Fibroblast of lung (primary cell): ENCODE measurements at regions not wholly inside any gene's neighbourhood (a gene's known extent, or its start where the extent isn't known, plus 50 kb on each side); places are given as distances from the start of the nearest gene placed in this dataset.

ENCODE experiments used
- DNase-seq, 2 donors: peaks; one replicate each; pipeline versions ENCODE4 v3.0.0 to v3.0.0-alpha.2; 2010; ENCODE audit warnings: low read depth in 2 of 2
- H2AFZ ChIP-seq: 2 replicates; pipeline ENCODE4 v1.5.1; 2012; ENCODE audit warnings: low read length, control low read depth, inconsistent platforms
- H3K27ac ChIP-seq: 2 replicates; pipeline ENCODE4 v1.5.1; 2011; ENCODE audit warnings: low read length, control low read depth; ENCODE audit not compliant: insufficient read depth
- H3K27me3 ChIP-seq: 2 replicates; pipeline ENCODE4 v1.5.1; 2011; ENCODE audit warnings: mild to moderate bottlenecking, low read length; ENCODE audit not compliant: control insufficient read depth, insufficient read depth
- H3K36me3 ChIP-seq: 2 replicates; pipeline ENCODE4 v1.5.1; 2011; ENCODE audit warnings: low read length; ENCODE audit not compliant: control insufficient read depth, insufficient read depth
- H3K4me1 ChIP-seq: 2 replicates; pipeline ENCODE4 v1.5.1; 2011; ENCODE audit warnings: low read length; ENCODE audit not compliant: control insufficient read depth, insufficient read depth; ENCODE audit errors: extremely low read depth
- H3K4me2 ChIP-seq: 2 replicates; pipeline ENCODE4 v1.5.1; 2011; ENCODE audit warnings: low read length, control low read depth; ENCODE audit not compliant: insufficient read depth; ENCODE audit errors: extremely low read depth
- H3K4me3 ChIP-seq, 4 experiments: fragments of 200-600 bp in 1 of 4; sonication (generic) in 1 of 4; replicated peaks in 1 of 4; 2 replicates each; pipeline ENCODE4 v1.5.1; 2011 to 2016; ENCODE audit warnings: low read length in 4 of 4, low read depth in 3 of 4, mild to moderate bottlenecking in 3 of 4, control low read depth in 2 of 4, inconsistent platforms in 1 of 4, mixed read lengths in 1 of 4; ENCODE audit not compliant: insufficient read depth in 1 of 4; ENCODE audit errors: control extremely low read depth in 1 of 4
- H3K79me2 ChIP-seq: 2 replicates; pipeline ENCODE4 v1.5.1; 2012; ENCODE audit warnings: mild to moderate bottlenecking, low read length, inconsistent platforms; ENCODE audit not compliant: control insufficient read depth, insufficient read depth
- H3K9ac ChIP-seq: 2 replicates; pipeline ENCODE4 v1.5.1; 2011; ENCODE audit warnings: mild to moderate bottlenecking, low read length, control low read depth; ENCODE audit not compliant: insufficient read depth
- H3K9me3 ChIP-seq: 2 replicates; pipeline ENCODE4 v1.5.1; 2012; ENCODE audit warnings: low read depth, low read length; ENCODE audit not compliant: control insufficient read depth, insufficient read depth
- H4K20me1 ChIP-seq: 2 replicates; pipeline ENCODE4 v1.5.1; 2011; ENCODE audit warnings: low read length; ENCODE audit not compliant: control insufficient read depth, insufficient read depth; ENCODE audit errors: extremely low read depth
- EZH2 ChIP-seq: IDR thresholded peaks from 2 replicates; pipeline ENCODE4 v1.5.1; 2012; ENCODE audit warnings: low read length, control low read depth, mild to moderate bottlenecking; ENCODE audit errors: missing control alignments
- TF ChIP-seq, protein P1 (sequence below), 2 donors: IDR thresholded peaks in 1 of 2; conservative IDR thresholded peaks in 1 of 2; 1 replicate in 1 of 2; 2 replicates in 1 of 2; pipeline ENCODE4 v1.5.1; 2011 to 2012; ENCODE audit warnings: low read length in 2 of 2, control low read depth in 1 of 2, inconsistent platforms in 1 of 2, low read depth in 1 of 2, mild to moderate bottlenecking in 1 of 2

GRCh38 chr13:33394294-33394932 is 108.9 kb upstream of the STARD13 start:
- TF ChIP-seq, protein P1, sequence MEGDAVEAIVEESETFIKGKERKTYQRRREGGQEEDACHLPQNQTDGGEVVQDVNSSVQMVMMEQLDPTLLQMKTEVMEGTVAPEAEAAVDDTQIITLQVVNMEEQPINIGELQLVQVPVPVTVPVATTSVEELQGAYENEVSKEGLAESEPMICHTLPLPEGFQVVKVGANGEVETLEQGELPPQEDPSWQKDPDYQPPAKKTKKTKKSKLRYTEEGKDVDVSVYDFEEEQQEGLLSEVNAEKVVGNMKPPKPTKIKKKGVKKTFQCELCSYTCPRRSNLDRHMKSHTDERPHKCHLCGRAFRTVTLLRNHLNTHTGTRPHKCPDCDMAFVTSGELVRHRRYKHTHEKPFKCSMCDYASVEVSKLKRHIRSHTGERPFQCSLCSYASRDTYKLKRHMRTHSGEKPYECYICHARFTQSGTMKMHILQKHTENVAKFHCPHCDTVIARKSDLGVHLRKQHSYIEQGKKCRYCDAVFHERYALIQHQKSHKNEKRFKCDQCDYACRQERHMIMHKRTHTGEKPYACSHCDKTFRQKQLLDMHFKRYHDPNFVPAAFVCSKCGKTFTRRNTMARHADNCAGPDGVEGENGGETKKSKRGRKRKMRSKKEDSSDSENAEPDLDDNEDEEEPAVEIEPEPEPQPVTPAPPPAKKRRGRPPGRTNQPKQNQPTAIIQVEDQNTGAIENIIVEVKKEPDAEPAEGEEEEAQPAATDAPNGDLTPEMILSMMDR (conservative IDR thresholded peaks at IDR 0.05 in 1 of 2, IDR thresholded peaks at IDR 0.05 in 1 of 2; ENCODE audit: low read depth in 1 of 2, low read length in 2 of 2) = no peak
- TF ChIP-seq EZH2 = no peak
- no peak overlapping the region for H2AFZ ChIP-seq
- no peaks in the 10 kb centered on the region for H3K4me1 ChIP-seq
- no peak overlapping the region for H3K4me2 ChIP-seq
- no peak overlapping the region for H3K9ac ChIP-seq
- no peak for DNase-seq
- H4K20me1 ChIP-seq = no peaks in the 10 kb centered on the region
- no peaks in the 10 kb centered on the region for H3K27me3 ChIP-seq
- H3K27ac ChIP-seq = no peak overlapping the region
- H3K79me2 ChIP-seq = no peaks in the 10 kb centered on the region
- no peaks in the 10 kb centered on the region for H3K36me3 ChIP-seq
- no peak overlapping the region for H3K4me3 ChIP-seq
- H3K9me3 ChIP-seq = no peaks in the 10 kb centered on the region

- H3K36me3 ChIP-seq = no peaks in the 10 kb centered on the region
- no peak overlapping the region for H3K4me3 ChIP-seq
- H4K20me1 ChIP-seq = no peaks in the 10 kb centered on the region
- no peak overlapping the region for H3K27ac ChIP-seq
- no peak for TF ChIP-seq EZH2
- TF ChIP-seq, protein P1 (conservative IDR thresholded peaks at IDR 0.05 in 1 of 2, IDR thresholded peaks at IDR 0.05 in 1 of 2; ENCODE audit: low read depth in 1 of 2, low read length in 2 of 2) = no peak
- no peaks in the 10 kb centered on the region for H3K9me3 ChIP-seq
- H3K4me1 ChIP-seq = no peaks in the 10 kb centered on the region
- no peaks in the 10 kb centered on the region for H3K27me3 ChIP-seq
- H3K9ac ChIP-seq = no peak overlapping the region
- H3K4me2 ChIP-seq = no peak overlapping the region
- H3K79me2 ChIP-seq = no peaks in the 10 kb centered on the region
- no peak for DNase-seq
- no peak overlapping the region for H2AFZ ChIP-seq
Measured at GRCh38 chr13:33401238-33401637, 115.7 kb upstream of the STARD13 start.

GRCh38 chr13:33402975-33403374 is 117.4 kb upstream of the STARD13 start:
- no peak overlapping the region for H3K9ac ChIP-seq
- no peaks in the 10 kb centered on the region for H3K79me2 ChIP-seq
- no peak overlapping the region for H3K4me3 ChIP-seq
- H3K9me3 ChIP-seq = no peaks in the 10 kb centered on the region
- H3K4me2 ChIP-seq = no peak overlapping the region
- no peaks in the 10 kb centered on the region for H3K36me3 ChIP-seq
- no peak for TF ChIP-seq EZH2
- H3K4me1 ChIP-seq = no peaks in the 10 kb centered on the region
- DNase-seq = no peak
- H3K27ac ChIP-seq = no peak overlapping the region
- no peaks in the 10 kb centered on the region for H4K20me1 ChIP-seq
- no peaks in the 10 kb centered on the region for H3K27me3 ChIP-seq
- no peak overlapping the region for H2AFZ ChIP-seq
